ENCODE measurements at regions not wholly inside any gene's neighbourhood (a gene's known extent, or its start where the extent isn't known, plus 50 kb on each side); places are given as distances from the start of the nearest gene placed in this dataset.
A peak's percentile ranks its signal among the peaks of the same experiment; 100 is the strongest.
"Not testable (repeated sequence)": the region's sequence is repeated elsewhere in the genome, so short reads cannot be mapped to it uniquely, and the experiment has no call there.

DNA sequence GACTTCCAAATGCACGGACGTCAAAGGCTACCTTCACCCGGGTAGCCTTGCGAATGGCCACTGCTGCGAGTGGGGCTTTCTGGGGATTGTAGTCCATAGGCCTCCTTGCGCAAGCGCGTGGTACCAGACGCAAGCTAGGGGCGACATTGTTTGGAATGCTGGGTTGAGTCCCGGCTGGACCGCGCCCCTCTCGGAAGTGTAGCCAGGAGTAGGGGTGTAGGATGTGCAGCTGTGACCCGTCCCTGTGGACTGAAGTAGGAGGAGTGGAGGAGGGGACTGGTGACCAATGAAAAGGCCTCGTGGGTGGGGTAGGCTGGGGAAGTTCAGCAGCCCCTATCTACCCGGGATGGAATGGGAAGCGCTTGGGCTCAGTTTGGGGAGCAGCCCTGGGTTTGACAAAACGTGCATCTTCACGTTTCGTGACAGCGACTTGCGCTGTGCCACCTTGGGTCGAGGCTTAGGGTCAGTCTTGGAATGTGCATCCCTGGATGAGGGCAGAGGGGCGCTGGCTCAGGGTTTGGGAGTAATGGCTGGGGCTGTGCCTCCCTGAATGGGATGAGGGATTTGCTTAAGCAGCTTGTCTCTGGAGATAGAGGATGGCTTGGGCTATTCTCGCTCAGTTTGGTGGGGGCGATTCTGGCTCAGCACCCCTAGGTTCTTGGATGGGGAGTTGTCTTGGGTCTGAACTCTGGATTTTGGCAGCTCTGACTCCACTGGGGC lies 111.8 kb upstream of the GPR39 start:
- H3K9me2 ChIP-seq; H3K9me3 ChIP-seq; H3K4me1 ChIP-seq (ENCODE audit: control insufficient read depth in 1 of 2, insufficient read depth in 2 of 2, low read depth in 1 of 2, low read length in 1 of 2); H3K27ac ChIP-seq (ENCODE audit: low read depth in 2 of 2, low read length in 1 of 2); H3K36me3 ChIP-seq (replicated peaks in 1 of 2; ENCODE audit: control insufficient read depth in 1 of 2, insufficient read depth in 2 of 2, low read length in 1 of 2); POLR2A ChIA-PET; H3K27me3 ChIP-seq (ENCODE audit: insufficient read depth); H3K79me2 ChIP-seq (ENCODE audit: insufficient read depth); H3K9ac ChIP-seq; H3F3A ChIP-seq (replicated peaks; ENCODE audit: insufficient read depth); H4K20me1 ChIP-seq (ENCODE audit: insufficient read depth); CTCF ChIA-PET: not testable (repeated sequence)
- peak; percentile 79 for DNase-seq
- Histone ChIP-seq H3K4me3 (ENCODE audit: low read depth in 2 of 2, low read length in 1 of 2) (peak overlapping the region; percentile 50 to 57), H2AFZ (ENCODE audit: low read depth) (peak overlapping the region; percentile 83; the same call in 1 of the 2 replicates), H3K4me2 (peak overlapping the region; percentile 66)
- 5% methylated on average over 21 of the region's 27 CpGs for WGBS (ENCODE audit: low lambda C conversion rate)
- TF ChIP-seq NRF1 (IDR thresholded peaks at IDR 0.05; ENCODE audit: low read depth, low read length) (peak; percentile 84), MAX (IDR thresholded peaks at IDR 0.05; ENCODE audit: low read depth) (peak; percentile 61; the same call in 1 of the 2 replicates), TAF1 (IDR thresholded peaks at IDR 0.05; ENCODE audit: borderline replicate concordance, low read depth, low read length) (peak; percentile 24; the same call in 1 of the 2 replicates), YY1 (IDR thresholded peaks at IDR 0.05; ENCODE audit: low read depth) (peak; percentile 61; the same call in 1 of the 2 replicates)

DNA sequence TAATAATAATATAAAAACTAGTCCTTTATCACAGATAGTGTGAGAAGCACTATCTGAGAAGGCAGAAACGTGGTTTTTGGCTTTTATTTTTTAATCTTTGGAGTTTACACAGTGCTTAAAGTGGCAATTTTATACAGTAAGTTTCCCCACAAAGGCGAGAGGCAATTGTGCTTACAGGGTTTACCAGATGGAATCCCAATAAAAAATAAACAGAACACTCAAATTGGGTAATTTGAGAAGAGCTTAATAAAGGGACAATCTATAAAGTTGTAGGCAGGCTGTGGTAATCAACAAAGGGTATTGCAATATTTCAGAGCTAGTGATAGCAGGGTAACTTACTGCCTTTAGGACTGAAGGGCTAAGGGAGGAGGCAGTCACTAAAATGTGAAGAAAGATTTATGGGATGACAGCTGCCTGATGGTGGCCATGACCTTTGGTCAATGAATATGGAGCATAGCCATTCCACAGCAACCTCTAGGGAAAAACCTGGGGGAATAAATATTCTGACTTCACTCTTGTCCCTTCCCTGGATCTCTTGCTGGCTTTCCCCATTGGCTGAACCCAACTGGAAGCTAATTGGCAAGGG lies 108.9 kb upstream of the GPR39 start:
- H3K9ac ChIP-seq; H3K27me3 ChIP-seq (ENCODE audit: insufficient read depth); H3K9me3 ChIP-seq; DNase-seq; H3K4me3 ChIP-seq (ENCODE audit: low read depth in 2 of 2, low read length in 1 of 2); H3K4me1 ChIP-seq (ENCODE audit: control insufficient read depth in 1 of 2, insufficient read depth in 2 of 2, low read depth in 1 of 2, low read length in 1 of 2); H3K9me2 ChIP-seq; POLR2A ChIA-PET; H3F3A ChIP-seq (replicated peaks; ENCODE audit: insufficient read depth); H4K20me1 ChIP-seq (ENCODE audit: insufficient read depth); H3K27ac ChIP-seq (ENCODE audit: low read depth in 2 of 2, low read length in 1 of 2); CTCF ChIA-PET; H3K79me2 ChIP-seq (ENCODE audit: insufficient read depth); H3K4me2 ChIP-seq; H2AFZ ChIP-seq (ENCODE audit: low read depth); H3K36me3 ChIP-seq (replicated peaks in 1 of 2; ENCODE audit: control insufficient read depth in 1 of 2, insufficient read depth in 2 of 2, low read length in 1 of 2): not testable (repeated sequence)
- WGBS (ENCODE audit: low lambda C conversion rate), result 8% methylated on average over 2 of the region's 2 CpGs

- H3K9me2 ChIP-seq; H3K4me2 ChIP-seq; H3K27me3 ChIP-seq (ENCODE audit: insufficient read depth); H3K4me3 ChIP-seq (ENCODE audit: low read depth in 2 of 2, low read length in 1 of 2); H3K9me3 ChIP-seq; CTCF ChIA-PET; DNase-seq; H3F3A ChIP-seq (replicated peaks; ENCODE audit: insufficient read depth); H3K27ac ChIP-seq (ENCODE audit: low read depth in 2 of 2, low read length in 1 of 2); H3K79me2 ChIP-seq (ENCODE audit: insufficient read depth); H3K36me3 ChIP-seq (replicated peaks in 1 of 2; ENCODE audit: control insufficient read depth in 1 of 2, insufficient read depth in 2 of 2, low read length in 1 of 2); H2AFZ ChIP-seq (ENCODE audit: low read depth); H3K4me1 ChIP-seq (ENCODE audit: control insufficient read depth in 1 of 2, insufficient read depth in 2 of 2, low read depth in 1 of 2, low read length in 1 of 2); POLR2A ChIA-PET; H4K20me1 ChIP-seq (ENCODE audit: insufficient read depth); H3K9ac ChIP-seq: not testable (repeated sequence)
- WGBS (ENCODE audit: low lambda C conversion rate), result 20% methylated on average over 1 of the region's 1 CpG
Measured at GRCh38 chr2:132309203-132309602, 107.4 kb upstream of the GPR39 start.

- H3K9ac ChIP-seq; H3K9me3 ChIP-seq; H2AFZ ChIP-seq (ENCODE audit: low read depth); H3K4me3 ChIP-seq (ENCODE audit: low read depth in 2 of 2, low read length in 1 of 2); H3K36me3 ChIP-seq (replicated peaks in 1 of 2; ENCODE audit: control insufficient read depth in 1 of 2, insufficient read depth in 2 of 2, low read length in 1 of 2); H3F3A ChIP-seq (replicated peaks; ENCODE audit: insufficient read depth); DNase-seq; POLR2A ChIA-PET; H3K27ac ChIP-seq (ENCODE audit: low read depth in 2 of 2, low read length in 1 of 2); H3K9me2 ChIP-seq; H3K4me2 ChIP-seq; CTCF ChIA-PET; H3K27me3 ChIP-seq (ENCODE audit: insufficient read depth); H4K20me1 ChIP-seq (ENCODE audit: insufficient read depth); H3K4me1 ChIP-seq (ENCODE audit: control insufficient read depth in 1 of 2, insufficient read depth in 2 of 2, low read depth in 1 of 2, low read length in 1 of 2); H3K79me2 ChIP-seq (ENCODE audit: insufficient read depth): not testable (repeated sequence)
- 53% methylated on average over 2 of the region's 2 CpGs for WGBS (ENCODE audit: low lambda C conversion rate)
Measured at GRCh38 chr2:132315546-132315945, 101.1 kb upstream of the GPR39 start.

DNA sequence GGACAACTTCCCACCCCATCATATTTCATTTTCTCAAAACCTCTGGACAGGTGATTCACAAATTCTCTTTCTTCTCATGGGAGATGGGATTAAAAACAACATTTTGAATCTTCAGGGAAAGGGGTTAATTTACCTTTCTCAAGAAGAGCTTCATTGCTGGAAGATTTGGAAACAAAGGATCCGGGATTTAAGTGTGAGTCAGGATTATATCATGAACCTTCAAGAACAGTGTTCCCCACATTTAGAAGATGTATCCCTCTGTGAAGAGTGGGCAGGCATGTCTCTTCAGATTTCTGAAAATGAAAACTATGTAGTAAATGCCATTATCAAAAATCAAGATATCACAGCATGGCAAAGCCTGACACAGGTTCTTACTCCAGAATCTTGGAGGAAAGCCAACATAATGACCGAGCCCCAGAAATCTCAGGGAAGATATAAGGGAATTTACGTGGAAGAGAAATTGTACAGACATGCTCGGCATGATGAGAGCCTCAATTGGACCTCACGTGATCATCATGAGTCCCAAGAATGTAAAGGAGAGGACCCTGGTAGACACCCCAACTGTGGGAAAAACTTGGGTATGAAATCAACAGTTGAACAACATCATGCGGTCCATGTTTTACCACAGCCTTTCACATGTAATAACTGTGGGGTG lies 99.5 kb upstream of the GPR39 start:
- H3K79me2 ChIP-seq (ENCODE audit: insufficient read depth); H3K9me3 ChIP-seq; DNase-seq; H3K4me1 ChIP-seq (ENCODE audit: control insufficient read depth in 1 of 2, insufficient read depth in 2 of 2, low read depth in 1 of 2, low read length in 1 of 2); H3F3A ChIP-seq (replicated peaks; ENCODE audit: insufficient read depth); POLR2A ChIA-PET; H3K27ac ChIP-seq (ENCODE audit: low read depth in 2 of 2, low read length in 1 of 2); H3K9ac ChIP-seq; H3K36me3 ChIP-seq (replicated peaks in 1 of 2; ENCODE audit: control insufficient read depth in 1 of 2, insufficient read depth in 2 of 2, low read length in 1 of 2); H3K4me2 ChIP-seq; H3K27me3 ChIP-seq (ENCODE audit: insufficient read depth); H4K20me1 ChIP-seq (ENCODE audit: insufficient read depth); H3K4me3 ChIP-seq (ENCODE audit: low read depth in 2 of 2, low read length in 1 of 2); H2AFZ ChIP-seq (ENCODE audit: low read depth); H3K9me2 ChIP-seq; CTCF ChIA-PET: not testable (repeated sequence)
- WGBS (ENCODE audit: low lambda C conversion rate), result 40% methylated on average over 5 of the region's 6 CpGs

DNA sequence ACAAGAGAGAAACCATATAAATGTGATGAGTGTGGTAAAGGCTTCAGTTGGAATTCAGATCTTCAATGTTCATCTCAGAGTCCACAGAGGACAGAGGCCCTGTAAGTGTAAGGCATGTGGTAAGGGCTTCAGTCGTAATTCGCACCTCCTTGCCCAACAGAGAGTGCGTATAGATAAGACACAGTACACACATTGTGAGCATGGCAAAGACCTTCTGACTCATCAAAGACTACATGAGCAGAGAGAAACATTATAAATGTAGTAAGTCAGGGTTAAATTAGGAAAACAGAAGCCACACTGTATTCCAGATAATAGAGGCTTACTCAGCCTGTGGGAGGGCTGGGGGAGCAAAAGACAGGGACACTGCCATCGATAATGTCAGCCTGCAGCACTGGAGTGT lies 98.1 kb upstream of the GPR39 start:
- H3K9me2 ChIP-seq; H3K79me2 ChIP-seq (ENCODE audit: insufficient read depth); H3K4me1 ChIP-seq (ENCODE audit: control insufficient read depth in 1 of 2, insufficient read depth in 2 of 2, low read depth in 1 of 2, low read length in 1 of 2); H3K4me2 ChIP-seq; H3F3A ChIP-seq (replicated peaks; ENCODE audit: insufficient read depth); H3K36me3 ChIP-seq (replicated peaks in 1 of 2; ENCODE audit: control insufficient read depth in 1 of 2, insufficient read depth in 2 of 2, low read length in 1 of 2); H3K9me3 ChIP-seq; H4K20me1 ChIP-seq (ENCODE audit: insufficient read depth); H3K27ac ChIP-seq (ENCODE audit: low read depth in 2 of 2, low read length in 1 of 2); H3K27me3 ChIP-seq (ENCODE audit: insufficient read depth); H3K9ac ChIP-seq; CTCF ChIA-PET; DNase-seq; H3K4me3 ChIP-seq (ENCODE audit: low read depth in 2 of 2, low read length in 1 of 2); H2AFZ ChIP-seq (ENCODE audit: low read depth); POLR2A ChIA-PET: not testable (repeated sequence)
- WGBS (ENCODE audit: low lambda C conversion rate), result 44% methylated on average over 4 of the region's 4 CpGs
